ENCODE measurements at regions not wholly inside any gene's neighbourhood (a gene's known extent, or its start where the extent isn't known, plus 50 kb on each side); places are given as distances from the start of the nearest gene placed in this dataset.

- no peak for TF ChIP-seq CTCF (IDR thresholded peaks at IDR 0.05; ENCODE audit: low read depth, low read length)
- H3K4me3 ChIP-seq (ENCODE audit: low read depth, low read length) = no peak overlapping the region
Measured at GRCh38 chr10:78260141-78260540, 226.5 kb downstream of the RPS24 start.

DNA sequence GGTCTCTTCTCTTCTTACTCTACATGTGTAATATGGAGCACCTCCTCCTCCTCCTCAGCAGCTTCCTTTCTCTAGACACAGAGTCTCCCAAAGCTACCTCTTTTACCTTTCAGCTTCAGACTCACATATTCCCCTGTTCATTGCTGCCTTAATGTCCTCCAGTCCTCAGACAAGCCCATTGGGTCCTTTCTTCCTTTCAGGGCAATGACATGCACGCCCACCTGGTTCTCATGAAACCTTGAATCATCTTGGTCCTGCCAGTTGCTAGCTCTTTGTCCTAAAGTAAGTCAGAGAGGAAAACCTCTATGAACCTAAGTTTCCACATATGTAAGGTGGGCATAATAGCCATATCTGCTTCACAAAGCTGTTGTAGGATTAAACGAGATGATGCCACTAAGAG is 227.0 kb downstream of the RPS24 start:
- no peak for TF ChIP-seq CTCF (IDR thresholded peaks at IDR 0.05; ENCODE audit: low read depth, low read length)
- no peak overlapping the region for H3K4me3 ChIP-seq (ENCODE audit: low read depth, low read length)

GRCh38 chr10:78261291-78261690 is 227.6 kb downstream of the RPS24 start:
- TF ChIP-seq CTCF (IDR thresholded peaks at IDR 0.05; ENCODE audit: low read depth, low read length) = no peak
- no peak overlapping the region for H3K4me3 ChIP-seq (ENCODE audit: low read depth, low read length)

DNA sequence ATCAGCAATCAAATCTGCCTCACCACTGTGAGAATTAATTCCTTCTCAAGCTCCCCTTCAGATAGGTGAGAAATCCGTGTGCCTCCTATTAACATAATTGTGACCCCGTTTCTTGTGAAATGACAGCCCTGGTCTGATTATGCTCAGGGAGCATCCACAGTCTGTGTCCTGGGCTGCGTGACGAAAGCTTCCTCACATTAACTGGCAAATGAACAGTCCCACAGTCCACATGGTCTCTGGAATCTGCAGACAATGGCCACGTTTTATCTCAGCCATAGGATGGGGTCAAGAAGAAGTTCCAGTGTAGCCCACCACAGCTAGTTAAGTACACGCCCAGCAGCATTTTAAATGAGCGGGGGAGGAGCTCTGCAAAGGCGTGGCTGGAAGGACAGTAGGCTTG is 229.2 kb downstream of the RPS24 start:
- H3K4me3 ChIP-seq (ENCODE audit: low read depth, low read length) = no peak overlapping the region
- no peak for TF ChIP-seq CTCF (IDR thresholded peaks at IDR 0.05; ENCODE audit: low read depth, low read length)

GRCh38 chr10:78263521-78263988 is 229.9 kb downstream of the RPS24 start:
- TF ChIP-seq CTCF (IDR thresholded peaks at IDR 0.05; ENCODE audit: low read depth, low read length) = no peak
- no peak overlapping the region for H3K4me3 ChIP-seq (ENCODE audit: low read depth, low read length)

DNA sequence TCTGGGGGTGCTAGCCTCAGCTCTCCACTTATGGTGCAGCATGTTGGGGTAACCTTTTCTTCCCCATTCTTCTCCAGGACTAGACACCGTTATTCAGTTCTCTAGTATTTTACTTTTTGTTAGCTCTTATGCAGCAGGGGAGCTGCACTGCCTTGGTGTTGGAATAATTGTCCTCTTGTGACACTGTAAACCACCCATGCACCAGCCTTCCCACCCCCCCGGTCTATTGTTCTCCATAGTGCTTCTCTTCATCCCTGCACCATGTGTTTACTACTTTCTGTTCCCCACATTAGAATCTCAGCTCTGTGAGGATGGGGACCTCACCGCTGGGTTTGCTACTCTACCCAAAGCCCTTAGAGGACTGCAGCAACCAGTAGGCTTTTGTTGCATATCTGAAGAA is 230.7 kb downstream of the RPS24 start:
- no peak for TF ChIP-seq CTCF (IDR thresholded peaks at IDR 0.05; ENCODE audit: low read depth, low read length)
- no peak overlapping the region for H3K4me3 ChIP-seq (ENCODE audit: low read depth, low read length)

GRCh38 chr10:78266741-78267469 is 233.2 kb downstream of the RPS24 start:
- H3K4me3 ChIP-seq (ENCODE audit: low read depth, low read length) = no peak overlapping the region
- TF ChIP-seq CTCF (IDR thresholded peaks at IDR 0.05; ENCODE audit: low read depth, low read length) = no peak
